GM12891 (cell line): ENCODE measurements at regions not wholly inside any gene's neighbourhood (a gene's known extent, or its start where the extent isn't known, plus 50 kb on each side); places are given as distances from the start of the nearest gene placed in this dataset.

Source experiments
- PAX5 ChIP-seq: IDR thresholded peaks from 2 replicates; pipeline ENCODE4 v1.6.1; 2011; ENCODE audit warnings: low read length, moderate library complexity, mild to moderate bottlenecking; ENCODE audit not compliant: insufficient read depth, severe bottlenecking
- POLR2A ChIP-seq: IDR thresholded peaks from 2 replicates; pipeline ENCODE4 v1.6.1; 2011; ENCODE audit warnings: low read depth, low read length, control low read depth
- POLR2AphosphoS5 ChIP-seq: IDR thresholded peaks from 2 replicates; pipeline ENCODE4 v1.6.1; 2011; ENCODE audit warnings: low read depth, low read length, control low read depth
- POU2F2 ChIP-seq: IDR thresholded peaks from 2 replicates; pipeline ENCODE4 v1.6.1; 2011; ENCODE audit warnings: low read depth, mild to moderate bottlenecking, control low read depth, low read length, moderate library complexity
- SPI1 ChIP-seq: IDR thresholded peaks from 2 replicates; pipeline ENCODE4 v1.6.1; 2011; ENCODE audit warnings: low read depth, low read length, control low read depth
- TAF1 ChIP-seq: IDR thresholded peaks from 2 replicates; pipeline ENCODE4 v1.6.1; 2011; ENCODE audit warnings: low read depth, low read length, control low read depth

GRCh38 chr13:72204291-72204690, 337.3 kb upstream of the DACH1 start:
- TF ChIP-seq POLR2AphosphoS5 (no peak), POLR2A (no peak), TAF1 (no peak), SPI1 (no peak), POU2F2 (no peak), PAX5 (no peak)
